Neural cell (in vitro differentiated cells): ENCODE measurements at regions not wholly inside any gene's neighbourhood (a gene's known extent, or its start where the extent isn't known, plus 50 kb on each side); places are given as distances from the start of the nearest gene placed in this dataset.

ENCODE experiments used
- EP300 ChIP-seq: fragments of 450-650 bp; conservative IDR thresholded peaks from 2 replicates; pipeline ENCODE4 v1.6.1; 2014; ENCODE audit warnings: antibody characterized with exemption, mild to moderate bottlenecking, moderate library complexity; ENCODE audit not compliant: poor library complexity, severe bottlenecking
- EZH2 ChIP-seq: fragments of 200-600, 300-800 bp; shearing (Covaris generic), sonication (generic); IDR thresholded peaks from 2 replicates; pipeline ENCODE4 v1.6.1; 2014; ENCODE audit warnings: antibody characterized with exemption, low read length, borderline replicate concordance, mild to moderate bottlenecking; ENCODE audit not compliant: insufficient read depth, poor library complexity, severe bottlenecking
- POLR2AphosphoS5 ChIP-seq: IDR thresholded peaks from 2 replicates; pipeline ENCODE4 v1.6.1; 2012
- RAD21 ChIP-seq: fragments of 450-650 bp; conservative IDR thresholded peaks from 2 replicates; pipeline ENCODE4 v1.6.1; 2014; ENCODE audit warnings: antibody characterized with exemption, mild to moderate bottlenecking, moderate library complexity
- SMC3 ChIP-seq: fragments of 450-650 bp; conservative IDR thresholded peaks from 2 replicates; pipeline ENCODE4 v1.6.1; 2014; ENCODE audit warnings: antibody characterized with exemption, mild to moderate bottlenecking, moderate library complexity; ENCODE audit not compliant: poor library complexity
- TAF1 ChIP-seq: IDR thresholded peaks from 2 replicates; pipeline ENCODE4 v1.6.1; 2012; ENCODE audit warnings: low read depth
- TF ChIP-seq, protein P1 (sequence below): fragments of 450-650 bp; IDR thresholded peaks from 2 replicates; pipeline ENCODE4 v1.5.1; 2014; ENCODE audit warnings: antibody characterized with exemption, mild to moderate bottlenecking, moderate library complexity; ENCODE audit not compliant: poor library complexity, severe bottlenecking
- TF ChIP-seq, protein P2 (sequence below): IDR thresholded peaks from 2 replicates; pipeline ENCODE4 v1.6.1; 2012; ENCODE audit warnings: borderline replicate concordance

DNA sequence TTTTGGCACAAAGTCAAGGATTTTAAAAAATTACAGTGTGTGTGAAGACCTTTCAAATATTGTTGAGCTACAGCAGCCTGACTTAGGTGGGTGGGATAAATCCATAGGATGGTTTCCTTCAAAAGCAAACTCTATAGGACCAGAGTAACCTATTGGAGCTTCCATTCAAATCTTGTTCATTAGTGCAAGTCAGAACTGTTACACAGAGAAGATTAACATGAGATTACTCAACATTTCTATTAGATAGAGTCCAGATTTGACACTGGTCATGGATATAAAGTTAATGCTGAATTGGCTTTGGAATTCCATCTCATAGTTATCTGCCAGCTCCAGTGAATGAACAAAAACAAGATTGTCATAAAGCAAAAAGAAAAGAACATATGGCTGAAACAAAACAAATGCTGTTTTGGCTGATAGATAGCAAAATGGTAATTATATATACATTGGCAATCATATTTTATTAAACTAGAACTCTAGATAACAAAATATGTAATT lies 129.6 kb upstream of the SEMA3A start:
- TF ChIP-seq, protein P1, sequence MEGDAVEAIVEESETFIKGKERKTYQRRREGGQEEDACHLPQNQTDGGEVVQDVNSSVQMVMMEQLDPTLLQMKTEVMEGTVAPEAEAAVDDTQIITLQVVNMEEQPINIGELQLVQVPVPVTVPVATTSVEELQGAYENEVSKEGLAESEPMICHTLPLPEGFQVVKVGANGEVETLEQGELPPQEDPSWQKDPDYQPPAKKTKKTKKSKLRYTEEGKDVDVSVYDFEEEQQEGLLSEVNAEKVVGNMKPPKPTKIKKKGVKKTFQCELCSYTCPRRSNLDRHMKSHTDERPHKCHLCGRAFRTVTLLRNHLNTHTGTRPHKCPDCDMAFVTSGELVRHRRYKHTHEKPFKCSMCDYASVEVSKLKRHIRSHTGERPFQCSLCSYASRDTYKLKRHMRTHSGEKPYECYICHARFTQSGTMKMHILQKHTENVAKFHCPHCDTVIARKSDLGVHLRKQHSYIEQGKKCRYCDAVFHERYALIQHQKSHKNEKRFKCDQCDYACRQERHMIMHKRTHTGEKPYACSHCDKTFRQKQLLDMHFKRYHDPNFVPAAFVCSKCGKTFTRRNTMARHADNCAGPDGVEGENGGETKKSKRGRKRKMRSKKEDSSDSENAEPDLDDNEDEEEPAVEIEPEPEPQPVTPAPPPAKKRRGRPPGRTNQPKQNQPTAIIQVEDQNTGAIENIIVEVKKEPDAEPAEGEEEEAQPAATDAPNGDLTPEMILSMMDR: no peak
- no peak for TF ChIP-seq EP300
- TF ChIP-seq SMC3: no peak
- TF ChIP-seq, protein P2, sequence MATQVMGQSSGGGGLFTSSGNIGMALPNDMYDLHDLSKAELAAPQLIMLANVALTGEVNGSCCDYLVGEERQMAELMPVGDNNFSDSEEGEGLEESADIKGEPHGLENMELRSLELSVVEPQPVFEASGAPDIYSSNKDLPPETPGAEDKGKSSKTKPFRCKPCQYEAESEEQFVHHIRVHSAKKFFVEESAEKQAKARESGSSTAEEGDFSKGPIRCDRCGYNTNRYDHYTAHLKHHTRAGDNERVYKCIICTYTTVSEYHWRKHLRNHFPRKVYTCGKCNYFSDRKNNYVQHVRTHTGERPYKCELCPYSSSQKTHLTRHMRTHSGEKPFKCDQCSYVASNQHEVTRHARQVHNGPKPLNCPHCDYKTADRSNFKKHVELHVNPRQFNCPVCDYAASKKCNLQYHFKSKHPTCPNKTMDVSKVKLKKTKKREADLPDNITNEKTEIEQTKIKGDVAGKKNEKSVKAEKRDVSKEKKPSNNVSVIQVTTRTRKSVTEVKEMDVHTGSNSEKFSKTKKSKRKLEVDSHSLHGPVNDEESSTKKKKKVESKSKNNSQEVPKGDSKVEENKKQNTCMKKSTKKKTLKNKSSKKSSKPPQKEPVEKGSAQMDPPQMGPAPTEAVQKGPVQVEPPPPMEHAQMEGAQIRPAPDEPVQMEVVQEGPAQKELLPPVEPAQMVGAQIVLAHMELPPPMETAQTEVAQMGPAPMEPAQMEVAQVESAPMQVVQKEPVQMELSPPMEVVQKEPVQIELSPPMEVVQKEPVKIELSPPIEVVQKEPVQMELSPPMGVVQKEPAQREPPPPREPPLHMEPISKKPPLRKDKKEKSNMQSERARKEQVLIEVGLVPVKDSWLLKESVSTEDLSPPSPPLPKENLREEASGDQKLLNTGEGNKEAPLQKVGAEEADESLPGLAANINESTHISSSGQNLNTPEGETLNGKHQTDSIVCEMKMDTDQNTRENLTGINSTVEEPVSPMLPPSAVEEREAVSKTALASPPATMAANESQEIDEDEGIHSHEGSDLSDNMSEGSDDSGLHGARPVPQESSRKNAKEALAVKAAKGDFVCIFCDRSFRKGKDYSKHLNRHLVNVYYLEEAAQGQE: no peak
- no peak for TF ChIP-seq EZH2
- TF ChIP-seq POLR2AphosphoS5: no peak
- no peak for TF ChIP-seq RAD21
- TF ChIP-seq TAF1: no peak
